ENCODE measurements at regions not wholly inside any gene's neighbourhood (a gene's known extent, or its start where the extent isn't known, plus 50 kb on each side); places are given as distances from the start of the nearest gene placed in this dataset.

- Histone ChIP-seq H3K9ac (ENCODE audit: low read depth in 1 of 2, low read length in 2 of 2) (no peak overlapping the region), H3K4me3 (ENCODE audit: low read depth in 1 of 3, low read length in 3 of 3) (no peak overlapping the region), H3K9me3 (ENCODE audit: control insufficient read depth in 4 of 4, low read length in 3 of 4) (peaks cover 0 to 3% (median under 1%) of the 10 kb centered on the region in 4 donors), H3K27ac (ENCODE audit: low read depth in 1 of 2, low read length in 2 of 2) (no peak overlapping the region), H3K27me3 (ENCODE audit: control insufficient read depth in 4 of 4, insufficient read depth in 4 of 4, low read length in 3 of 4) (peaks cover 0 to 11% (median 1%) of the 10 kb centered on the region in 4 donors), H3K4me1 (ENCODE audit: control insufficient read depth in 4 of 4, insufficient read depth in 4 of 4, low read length in 3 of 4) (no peaks in the 10 kb centered on the region), H3K36me3 (ENCODE audit: control insufficient read depth in 4 of 4, insufficient read depth in 3 of 4, low read depth in 1 of 4, low read length in 3 of 4) (no peaks in the 10 kb centered on the region)
- TF ChIP-seq HNF4G (IDR thresholded peaks at IDR 0.05) (no peak), FOXA1 (IDR thresholded peaks at IDR 0.05) (no peak), NR2F2 (IDR thresholded peaks at IDR 0.05) (no peak), EGR1 (IDR thresholded peaks at IDR 0.05; ENCODE audit: low read depth in 2 of 2) (no peak), ZBTB33 (IDR thresholded peaks at IDR 0.05) (no peak), MAX (IDR thresholded peaks at IDR 0.05) (no peak), YY1 (IDR thresholded peaks at IDR 0.05) (no peak), JUND (IDR thresholded peaks at IDR 0.05) (no peak)
- DNase-seq (ENCODE audit: low spot score) = no peak
- 27% methylated on average over 21 of the region's 21 CpGs for WGBS
Observed at GRCh38 chr2:2656115-2657011, 325.3 kb upstream of the MYT1L start.

GRCh38 chr2:2655453-2656114 lies 324.5 kb upstream of the MYT1L start:
- H3K4me1 ChIP-seq (ENCODE audit: control insufficient read depth in 4 of 4, insufficient read depth in 4 of 4, low read length in 3 of 4) = no peaks in the 10 kb centered on the region
- WGBS = 53% methylated on average over 8 of the region's 8 CpGs
- no peak for DNase-seq (ENCODE audit: low spot score)

More at GRCh38 chr2:2655453-2656114, 324.5 kb upstream of the MYT1L start:
- peaks cover 0 to 3% (median under 1%) of the 10 kb centered on the region in 4 donors for H3K9me3 ChIP-seq (ENCODE audit: control insufficient read depth in 4 of 4, low read length in 3 of 4)
- no peak overlapping the region for H3K27ac ChIP-seq (ENCODE audit: low read depth in 1 of 2, low read length in 2 of 2)
- H3K4me3 ChIP-seq (ENCODE audit: low read depth in 1 of 3, low read length in 3 of 3) = no peak overlapping the region
- H3K36me3 ChIP-seq (ENCODE audit: control insufficient read depth in 4 of 4, insufficient read depth in 3 of 4, low read depth in 1 of 4, low read length in 3 of 4) = no peaks in the 10 kb centered on the region
- TF ChIP-seq SP1 (IDR thresholded peaks at IDR 0.05) (no peak), ZBTB33 (IDR thresholded peaks at IDR 0.05) (no peak), HNF4A (conservative IDR thresholded peaks at IDR 0.05) (no peak), RXRA (IDR thresholded peaks at IDR 0.05) (no peak), GABPA (IDR thresholded peaks at IDR 0.05 in 1 of 2, conservative IDR thresholded peaks at IDR 0.05 in 1 of 2) (no peak), CTCF (IDR thresholded peaks at IDR 0.05; ENCODE audit: low read depth, low read length, missing input control) (no peak), ATF3 (IDR thresholded peaks at IDR 0.05) (no peak), FOXA2 (IDR thresholded peaks at IDR 0.05) (no peak), RAD21 (IDR thresholded peaks at IDR 0.05) (no peak), EGR1 (IDR thresholded peaks at IDR 0.05; ENCODE audit: low read depth in 2 of 2) (no peak), YY1 (IDR thresholded peaks at IDR 0.05) (no peak), FOXA1 (IDR thresholded peaks at IDR 0.05) (no peak), HNF4G (IDR thresholded peaks at IDR 0.05) (no peak), REST (IDR thresholded peaks at IDR 0.05) (no peak), MAX (IDR thresholded peaks at IDR 0.05) (no peak), TAF1 (conservative IDR thresholded peaks at IDR 0.05) (no peak), NR2F2 (IDR thresholded peaks at IDR 0.05) (no peak)
- H3K9ac ChIP-seq (ENCODE audit: low read depth in 1 of 2, low read length in 2 of 2) = no peak overlapping the region
- peaks cover 0 to 11% (median 1%) of the 10 kb centered on the region in 4 donors for H3K27me3 ChIP-seq (ENCODE audit: control insufficient read depth in 4 of 4, insufficient read depth in 4 of 4, low read length in 3 of 4)

All from liver (tissue), 8 donors.